ENCODE measurements at regions not wholly inside any gene's neighbourhood (a gene's known extent, or its start where the extent isn't known, plus 50 kb on each side); places are given as distances from the start of the nearest gene placed in this dataset.

DNA sequence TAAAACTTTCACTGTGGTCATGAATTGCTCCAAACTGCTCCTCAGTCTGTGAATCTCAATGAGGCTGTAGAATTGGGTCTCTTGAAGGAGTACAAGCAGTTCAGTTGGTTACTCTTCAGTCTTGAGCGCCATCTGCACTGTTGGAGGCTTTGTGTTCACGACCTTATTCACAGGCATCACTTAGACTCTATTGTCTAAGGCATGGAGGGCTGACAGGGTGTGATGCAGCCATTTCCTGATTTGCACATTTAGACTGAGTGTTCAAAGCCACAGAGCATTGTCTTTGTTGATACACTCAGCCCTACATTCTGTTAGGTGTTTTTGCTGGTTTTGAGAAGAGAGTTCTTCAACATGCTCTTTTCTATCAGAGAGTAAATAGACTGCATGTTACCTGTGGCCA lies 355.9 kb upstream of the RIOK2 start:
- Histone ChIP-seq H3K27me3 (ENCODE audit: insufficient read depth, low read length) (no peaks in the 10 kb centered on the region), H3K9me3 (ENCODE audit: low read depth, low read length) (no peaks in the 10 kb centered on the region), H3K36me3 (ENCODE audit: insufficient read depth, low read length) (no peaks in the 10 kb centered on the region), H3K4me2 (ENCODE audit: insufficient read depth, low read length) (no peak overlapping the region), H3K4me3 (ENCODE audit: insufficient read depth, low read length) (no peak overlapping the region), H2AFZ (ENCODE audit: low read length) (no peak overlapping the region), H3K4me1 (ENCODE audit: insufficient read depth, low read length) (peaks cover 4% of the 10 kb centered on the region), H3K27ac (ENCODE audit: low read depth, low read length) (no peak overlapping the region), H4K20me1 (ENCODE audit: insufficient read depth, low read length) (no peaks in the 10 kb centered on the region), H3K79me2 (ENCODE audit: insufficient read depth, low read length) (no peaks in the 10 kb centered on the region)
- DNase-seq (ENCODE audit: insufficient read length, low spot score, missing footprints), result no peak
- TF ChIP-seq, protein P1, sequence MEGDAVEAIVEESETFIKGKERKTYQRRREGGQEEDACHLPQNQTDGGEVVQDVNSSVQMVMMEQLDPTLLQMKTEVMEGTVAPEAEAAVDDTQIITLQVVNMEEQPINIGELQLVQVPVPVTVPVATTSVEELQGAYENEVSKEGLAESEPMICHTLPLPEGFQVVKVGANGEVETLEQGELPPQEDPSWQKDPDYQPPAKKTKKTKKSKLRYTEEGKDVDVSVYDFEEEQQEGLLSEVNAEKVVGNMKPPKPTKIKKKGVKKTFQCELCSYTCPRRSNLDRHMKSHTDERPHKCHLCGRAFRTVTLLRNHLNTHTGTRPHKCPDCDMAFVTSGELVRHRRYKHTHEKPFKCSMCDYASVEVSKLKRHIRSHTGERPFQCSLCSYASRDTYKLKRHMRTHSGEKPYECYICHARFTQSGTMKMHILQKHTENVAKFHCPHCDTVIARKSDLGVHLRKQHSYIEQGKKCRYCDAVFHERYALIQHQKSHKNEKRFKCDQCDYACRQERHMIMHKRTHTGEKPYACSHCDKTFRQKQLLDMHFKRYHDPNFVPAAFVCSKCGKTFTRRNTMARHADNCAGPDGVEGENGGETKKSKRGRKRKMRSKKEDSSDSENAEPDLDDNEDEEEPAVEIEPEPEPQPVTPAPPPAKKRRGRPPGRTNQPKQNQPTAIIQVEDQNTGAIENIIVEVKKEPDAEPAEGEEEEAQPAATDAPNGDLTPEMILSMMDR (IDR thresholded peaks at IDR 0.05; ENCODE audit: extremely low read depth, low read depth, low read length), result no peak

DNA sequence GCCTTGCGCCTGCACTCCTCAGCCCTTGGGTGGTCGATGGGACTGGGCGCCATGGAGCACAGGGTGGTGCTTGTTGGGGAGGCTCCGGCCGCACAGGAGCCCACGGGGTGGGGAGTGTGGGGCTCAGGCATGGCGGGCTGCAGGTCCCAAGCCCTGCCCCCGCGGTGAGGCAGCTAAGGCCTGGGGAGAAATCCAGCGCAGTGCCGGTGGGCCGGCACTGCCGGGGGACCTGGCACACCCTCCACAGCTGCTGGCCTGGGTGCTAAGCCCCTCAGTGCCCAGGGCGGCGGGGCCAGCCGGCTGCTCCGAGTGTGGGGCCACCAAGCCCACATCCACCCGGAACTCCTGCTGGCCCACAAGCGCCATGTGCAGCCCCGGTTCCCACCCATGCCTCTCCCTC lies 358.8 kb upstream of the RIOK2 start:
- no peaks in the 10 kb centered on the region for H3K27me3 ChIP-seq (ENCODE audit: insufficient read depth, low read length)
- H3K79me2 ChIP-seq (ENCODE audit: insufficient read depth, low read length), result no peaks in the 10 kb centered on the region
- no peak for DNase-seq (ENCODE audit: insufficient read length, low spot score, missing footprints)
- TF ChIP-seq, protein P1 (IDR thresholded peaks at IDR 0.05; ENCODE audit: extremely low read depth, low read depth, low read length), result no peak
- no peak overlapping the region for H2AFZ ChIP-seq (ENCODE audit: low read length)
- H4K20me1 ChIP-seq (ENCODE audit: insufficient read depth, low read length), result no peaks in the 10 kb centered on the region
- no peaks in the 10 kb centered on the region for H3K9me3 ChIP-seq (ENCODE audit: low read depth, low read length)
- H3K36me3 ChIP-seq (ENCODE audit: insufficient read depth, low read length), result no peaks in the 10 kb centered on the region
- no peak overlapping the region for H3K27ac ChIP-seq (ENCODE audit: low read depth, low read length)
- H3K4me2 ChIP-seq (ENCODE audit: insufficient read depth, low read length), result no peak overlapping the region
- no peak overlapping the region for H3K4me3 ChIP-seq (ENCODE audit: insufficient read depth, low read length)
- peaks cover 9% of the 10 kb centered on the region for H3K4me1 ChIP-seq (ENCODE audit: insufficient read depth, low read length)

DNA sequence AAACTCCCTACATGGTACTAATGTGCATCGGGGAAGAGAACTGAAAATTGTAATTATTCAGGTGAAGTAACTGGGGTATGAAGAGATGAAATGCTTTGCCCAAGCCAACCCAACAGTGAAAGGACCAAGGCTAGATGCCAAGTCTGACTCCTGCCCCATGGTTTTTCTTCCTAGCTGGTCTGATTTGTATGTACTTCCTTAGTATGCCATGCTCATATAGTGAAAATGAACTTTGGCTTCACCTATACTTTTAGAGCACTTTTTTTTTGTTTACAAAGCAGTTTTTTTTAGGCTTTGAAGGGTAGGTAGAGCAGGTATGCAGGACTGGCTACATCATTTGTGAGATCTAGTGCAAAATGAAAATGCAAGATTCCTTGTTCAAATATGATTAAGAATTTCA lies 359.4 kb upstream of the RIOK2 start:
- H3K27me3 ChIP-seq (ENCODE audit: insufficient read depth, low read length), result no peaks in the 10 kb centered on the region
- H3K4me3 ChIP-seq (ENCODE audit: insufficient read depth, low read length), result no peak overlapping the region
- H2AFZ ChIP-seq (ENCODE audit: low read length), result no peak overlapping the region
- TF ChIP-seq, protein P1 (IDR thresholded peaks at IDR 0.05; ENCODE audit: extremely low read depth, low read depth, low read length), result no peak
- H3K9me3 ChIP-seq (ENCODE audit: low read depth, low read length), result no peaks in the 10 kb centered on the region
- no peak overlapping the region for H3K4me2 ChIP-seq (ENCODE audit: insufficient read depth, low read length)
- peaks cover 9% of the 10 kb centered on the region for H3K4me1 ChIP-seq (ENCODE audit: insufficient read depth, low read length)
- no peak for DNase-seq (ENCODE audit: insufficient read length, low spot score, missing footprints)
- H3K27ac ChIP-seq (ENCODE audit: low read depth, low read length), result no peak overlapping the region
- H3K79me2 ChIP-seq (ENCODE audit: insufficient read depth, low read length), result no peaks in the 10 kb centered on the region
- no peaks in the 10 kb centered on the region for H4K20me1 ChIP-seq (ENCODE audit: insufficient read depth, low read length)
- no peaks in the 10 kb centered on the region for H3K36me3 ChIP-seq (ENCODE audit: insufficient read depth, low read length)

DNA sequence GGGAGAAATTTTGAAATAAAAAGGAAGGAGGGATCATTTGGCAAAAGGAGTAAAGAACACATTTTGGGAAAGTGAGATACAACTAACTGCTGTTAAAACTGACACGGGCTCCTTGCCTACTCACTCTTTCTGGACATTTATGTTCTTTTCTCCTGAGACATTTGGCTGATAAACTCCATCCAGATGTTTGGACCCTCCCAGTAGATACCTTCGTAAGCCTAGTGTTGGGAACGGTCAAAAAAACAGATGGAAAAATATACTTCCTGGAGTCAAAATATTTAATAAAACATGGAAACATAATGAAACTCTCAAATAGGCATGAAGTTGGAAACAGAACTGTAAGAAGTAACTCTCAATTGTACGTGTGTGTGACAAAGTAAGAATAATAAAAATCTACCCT lies 360.1 kb upstream of the RIOK2 start:
- H3K36me3 ChIP-seq (ENCODE audit: insufficient read depth, low read length), result no peaks in the 10 kb centered on the region
- no peaks in the 10 kb centered on the region for H3K27me3 ChIP-seq (ENCODE audit: insufficient read depth, low read length)
- peaks cover 9% of the 10 kb centered on the region for H3K4me1 ChIP-seq (ENCODE audit: insufficient read depth, low read length)
- H3K79me2 ChIP-seq (ENCODE audit: insufficient read depth, low read length), result no peaks in the 10 kb centered on the region
- H3K9me3 ChIP-seq (ENCODE audit: low read depth, low read length), result no peaks in the 10 kb centered on the region
- DNase-seq (ENCODE audit: insufficient read length, low spot score, missing footprints), result no peak
- no peaks in the 10 kb centered on the region for H4K20me1 ChIP-seq (ENCODE audit: insufficient read depth, low read length)
- TF ChIP-seq, protein P1 (IDR thresholded peaks at IDR 0.05; ENCODE audit: extremely low read depth, low read depth, low read length), result no peak
- H3K27ac ChIP-seq (ENCODE audit: low read depth, low read length), result no peak overlapping the region
- H3K4me2 ChIP-seq (ENCODE audit: insufficient read depth, low read length), result no peak overlapping the region
- no peak overlapping the region for H2AFZ ChIP-seq (ENCODE audit: low read length)
- no peak overlapping the region for H3K4me3 ChIP-seq (ENCODE audit: insufficient read depth, low read length)

Data from osteoblast (primary cell).